NCI-H446 treated with DMSO at 0.1 percent for 48 hours (cell line): ENCODE measurements at regions not wholly inside any gene's neighbourhood (a gene's known extent, or its start where the extent isn't known, plus 50 kb on each side); places are given as distances from the start of the nearest gene placed in this dataset.

Source experiments
- DNase-seq: peaks from one replicate; lab custom pipeline; 2025; lab: John Stamatoyannopoulos, UW

GRCh38 chr18:42268186-42268725, 313.2 kb downstream of the PIK3C3 start:
- no peak for DNase-seq

- DNase-seq: peak; percentile 85
Observed at GRCh38 chr18:42268798-42269197, 313.8 kb downstream of the PIK3C3 start.

- no peak for DNase-seq
Observed at GRCh38 chr18:42271647-42272414, 316.8 kb downstream of the PIK3C3 start.

GRCh38 chr18:42274488-42275137, 319.6 kb downstream of the PIK3C3 start:
- DNase-seq: peak; percentile 73

- no peak for DNase-seq
Observed at GRCh38 chr18:42275138-42275535, 320.1 kb downstream of the PIK3C3 start.

- no peak for DNase-seq
Observed at GRCh38 chr18:42275949-42276730, 321.1 kb downstream of the PIK3C3 start.

- no peak for DNase-seq
Observed at GRCh38 chr18:42281124-42281523, 326.1 kb downstream of the PIK3C3 start.

- DNase-seq: no peak
Observed at GRCh38 chr18:42281851-42282250, 326.8 kb downstream of the PIK3C3 start.

- DNase-seq: no peak
Observed at GRCh38 chr18:42287047-42287446, 332.0 kb downstream of the PIK3C3 start.

GRCh38 chr18:42288129-42288528, 333.1 kb downstream of the PIK3C3 start:
- DNase-seq: no peak

GRCh38 chr18:42289526-42289925, 334.5 kb downstream of the PIK3C3 start:
- no peak for DNase-seq

GRCh38 chr18:42290318-42291307, 335.6 kb downstream of the PIK3C3 start:
- peak; percentile 48 for DNase-seq

GRCh38 chr18:42292654-42293053, 337.6 kb downstream of the PIK3C3 start:
- no peak for DNase-seq

- no peak for DNase-seq
Observed at GRCh38 chr18:42296192-42296591, 341.2 kb downstream of the PIK3C3 start.

- no peak for DNase-seq
Observed at GRCh38 chr18:42296723-42297122, 341.7 kb downstream of the PIK3C3 start.

- peak; percentile 69 for DNase-seq
Observed at GRCh38 chr18:42298759-42299675, 344.0 kb downstream of the PIK3C3 start.

- no peak for DNase-seq
Observed at GRCh38 chr18:42305869-42306593, 351.0 kb downstream of the PIK3C3 start.

- no peak for DNase-seq
Observed at GRCh38 chr18:42306594-42306980, 351.6 kb downstream of the PIK3C3 start.

- DNase-seq: no peak
Observed at GRCh38 chr18:42310956-42311355, 355.9 kb downstream of the PIK3C3 start.

GRCh38 chr18:42326752-42327151, 371.7 kb downstream of the PIK3C3 start:
- DNase-seq: no peak
